Gastrocnemius medialis (tissue), 4 donors: ENCODE measurements at regions not wholly inside any gene's neighbourhood (a gene's known extent, or its start where the extent isn't known, plus 50 kb on each side); places are given as distances from the start of the nearest gene placed in this dataset.

ENCODE experiments used
- POLR2A ChIP-seq, 2 donors: fragments of 450-650 bp; IDR thresholded peaks; one replicate each; pipeline ENCODE4 v1.6.1; 2017; ENCODE audit warnings: antibody characterized with exemption in 2 of 2, mild to moderate bottlenecking in 2 of 2, moderate library complexity in 2 of 2
- TF ChIP-seq, protein P1 (sequence below), 5 experiments: fragments of 450-650 bp in 3 of 5; fragments of 200-600 bp in 2 of 5; sonication (generic) in 2 of 5; IDR thresholded peaks in 4 of 5; conservative IDR thresholded peaks in 1 of 5; 1 replicate in 4 of 5; 2 replicates in 1 of 5; pipeline ENCODE4 v1.5.1; 2016 to 2019; ENCODE audit warnings: antibody characterized with exemption in 5 of 5, mild to moderate bottlenecking in 3 of 5, moderate library complexity in 3 of 5

DNA sequence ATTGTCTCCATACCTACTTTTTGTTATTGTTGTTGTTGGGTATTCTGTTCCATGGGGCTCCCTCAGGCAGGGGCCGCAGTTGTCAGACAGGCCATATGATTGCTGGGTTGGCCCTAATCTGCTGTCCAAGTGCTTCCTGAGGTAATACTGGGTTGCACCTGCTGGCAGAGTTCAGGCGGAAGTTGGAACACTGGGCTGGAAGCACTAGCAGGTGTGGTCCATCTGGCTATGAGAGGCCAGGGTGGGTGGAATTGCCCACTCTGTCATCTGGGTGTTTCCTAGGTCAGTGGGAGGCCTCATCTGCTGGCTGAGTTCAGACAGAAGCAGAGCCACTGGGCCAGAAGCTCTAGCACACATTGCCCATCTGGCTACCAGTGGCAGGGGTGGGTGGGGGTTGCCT lies 81.3 kb upstream of the NID2 start:
- TF ChIP-seq, protein P1, sequence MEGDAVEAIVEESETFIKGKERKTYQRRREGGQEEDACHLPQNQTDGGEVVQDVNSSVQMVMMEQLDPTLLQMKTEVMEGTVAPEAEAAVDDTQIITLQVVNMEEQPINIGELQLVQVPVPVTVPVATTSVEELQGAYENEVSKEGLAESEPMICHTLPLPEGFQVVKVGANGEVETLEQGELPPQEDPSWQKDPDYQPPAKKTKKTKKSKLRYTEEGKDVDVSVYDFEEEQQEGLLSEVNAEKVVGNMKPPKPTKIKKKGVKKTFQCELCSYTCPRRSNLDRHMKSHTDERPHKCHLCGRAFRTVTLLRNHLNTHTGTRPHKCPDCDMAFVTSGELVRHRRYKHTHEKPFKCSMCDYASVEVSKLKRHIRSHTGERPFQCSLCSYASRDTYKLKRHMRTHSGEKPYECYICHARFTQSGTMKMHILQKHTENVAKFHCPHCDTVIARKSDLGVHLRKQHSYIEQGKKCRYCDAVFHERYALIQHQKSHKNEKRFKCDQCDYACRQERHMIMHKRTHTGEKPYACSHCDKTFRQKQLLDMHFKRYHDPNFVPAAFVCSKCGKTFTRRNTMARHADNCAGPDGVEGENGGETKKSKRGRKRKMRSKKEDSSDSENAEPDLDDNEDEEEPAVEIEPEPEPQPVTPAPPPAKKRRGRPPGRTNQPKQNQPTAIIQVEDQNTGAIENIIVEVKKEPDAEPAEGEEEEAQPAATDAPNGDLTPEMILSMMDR (IDR thresholded peaks at IDR 0.05 in 4 of 5, conservative IDR thresholded peaks at IDR 0.05 in 1 of 5), result no peak
- no peak for TF ChIP-seq POLR2A (IDR thresholded peaks at IDR 0.05)
